ENCODE measurements at regions not wholly inside any gene's neighbourhood (a gene's known extent, or its start where the extent isn't known, plus 50 kb on each side); places are given as distances from the start of the nearest gene placed in this dataset.

GRCh38 chr7:54622696-54623309, 80.6 kb downstream of the VSTM2A start:
- DNase-seq = no peak
